Fibroblast of villous mesenchyme (primary cell): ENCODE measurements at regions not wholly inside any gene's neighbourhood (a gene's known extent, or its start where the extent isn't known, plus 50 kb on each side); places are given as distances from the start of the nearest gene placed in this dataset.

ENCODE experiments used
- DNase-seq: peaks from one replicate; pipeline ENCODE4 v3.0.0-alpha.2; 2010; ENCODE audit warnings: low read depth
- H3K4me3 ChIP-seq: 2 replicates; pipeline ENCODE4 v1.5.1; 2011; ENCODE audit warnings: low read depth, mild to moderate bottlenecking, low read length
- CTCF ChIP-seq: IDR thresholded peaks from 2 replicates; pipeline ENCODE4 v1.5.1; 2012; ENCODE audit warnings: low read depth, mild to moderate bottlenecking, low read length; ENCODE audit not compliant: insufficient read depth

DNA sequence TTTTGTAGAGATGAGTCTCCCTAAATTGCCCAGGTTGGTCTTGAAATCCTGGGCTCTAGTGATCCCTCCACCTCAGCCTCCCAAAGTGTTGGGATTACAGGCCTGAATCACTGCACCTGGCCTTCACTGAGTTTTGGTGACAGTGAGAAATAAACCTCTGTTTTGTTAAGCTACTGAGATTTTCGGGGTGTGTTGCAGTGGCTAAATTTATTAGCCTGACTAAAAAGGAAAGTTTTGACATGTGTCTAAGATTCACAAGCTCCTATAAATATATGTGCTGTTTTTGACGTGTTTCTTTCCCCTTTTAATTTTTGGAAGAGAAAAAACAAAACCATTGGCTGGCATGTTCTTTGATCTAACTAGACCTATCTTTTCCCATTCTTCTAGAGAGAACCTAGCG lies 190.5 kb upstream of the MC4R start:
- no peak for DNase-seq
- no peak for TF ChIP-seq CTCF

GRCh38 chr18:60568220-60568619 lies 195.6 kb upstream of the MC4R start:
- no peak overlapping the region for H3K4me3 ChIP-seq
- DNase-seq, result no peak
- no peak for TF ChIP-seq CTCF

More for the DNA sequence above, 190.5 kb upstream of the MC4R start:
- no peak overlapping the region for H3K4me3 ChIP-seq

GRCh38 chr18:60570172-60570571 lies 197.6 kb upstream of the MC4R start:
- TF ChIP-seq CTCF, result no peak
- no peak for DNase-seq
- no peak overlapping the region for H3K4me3 ChIP-seq

- no peak for DNase-seq
- no peak overlapping the region for H3K4me3 ChIP-seq
- TF ChIP-seq CTCF, result no peak
These were observed 204.9 kb upstream of the MC4R start for GRCh38 chr18:60577457-60577856.

DNA sequence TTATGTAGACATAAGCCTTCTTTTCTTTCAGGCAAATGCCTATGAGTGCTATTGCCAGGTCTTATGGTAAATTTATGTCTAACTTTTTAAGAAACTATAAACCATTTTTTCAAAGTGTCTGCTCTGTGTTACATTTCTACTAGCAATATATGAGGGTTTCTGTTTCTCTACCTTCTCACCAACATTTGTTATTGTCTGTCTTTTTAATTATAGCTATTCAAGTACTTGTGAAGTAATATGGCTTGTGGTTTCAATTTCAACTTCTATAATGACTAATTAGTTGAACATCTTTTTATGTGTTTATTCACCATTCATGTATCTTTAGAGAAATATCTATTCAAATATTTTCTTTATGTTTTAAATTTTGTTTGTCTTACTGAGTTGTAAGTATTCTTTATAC lies 213.1 kb upstream of the MC4R start:
- DNase-seq, result no peak
- TF ChIP-seq CTCF, result no peak
- H3K4me3 ChIP-seq, result no peak overlapping the region

GRCh38 chr18:60593249-60593648 lies 220.7 kb upstream of the MC4R start:
- TF ChIP-seq CTCF, result no peak

GRCh38 chr18:60596928-60597327 lies 224.4 kb upstream of the MC4R start:
- TF ChIP-seq CTCF, result no peak
- H3K4me3 ChIP-seq, result no peak overlapping the region

More at GRCh38 chr18:60593249-60593648, 220.7 kb upstream of the MC4R start:
- no peak for DNase-seq
- H3K4me3 ChIP-seq, result no peak overlapping the region

More at GRCh38 chr18:60596928-60597327, 224.4 kb upstream of the MC4R start:
- no peak for DNase-seq
